GM12878 (cell line): ENCODE measurements at regions not wholly inside any gene's neighbourhood (a gene's known extent, or its start where the extent isn't known, plus 50 kb on each side); places are given as distances from the start of the nearest gene placed in this dataset.

Experiments used
- ATAC-seq: fragments of 200-7000 bp; cut with Tn5 transposase; 3 replicates; pipeline ENCODE4 v1.9.1; 2020; ENCODE audit warnings: mild to moderate bottlenecking, moderate library complexity
- BruUV-seq: library from RNA; stranded (reverse); fragments of 400-500 nt; replicated peaks from 2 replicates; lab custom pipeline; 2021; lab: Mats Ljungman, UMichigan
- CTCF ChIA-PET: fragments of 300-600 bp; sonication (Branson Sonifier 250); formaldehyde crosslinking; extraction: SDS; loops from one replicate; lab custom pipeline; 2021; ENCODE audit warnings: inconsistent platforms; lab: Yijun Ruan, JAX
- POLR2A ChIA-PET: fragments of 350-600 bp; formaldehyde crosslinking; extraction: SDS; loops from one replicate; lab custom pipeline; 2021; ENCODE audit warnings: inconsistent platforms; lab: Charles Lee
- RAD21 ChIA-PET: fragments of 300-600 bp; sonication (Branson Sonifier 250); formaldehyde crosslinking; loops from one replicate; lab custom pipeline; 2023; ENCODE audit warnings: antibody characterized with exemption; ENCODE audit not compliant: unreplicated experiment; lab: Charles Lee
- SMC1A ChIA-PET: fragments of 300-600 bp; sonication (Branson Sonifier 250); formaldehyde crosslinking; loops from one replicate; lab custom pipeline; 2023; ENCODE audit not compliant: unreplicated experiment, uncharacterized antibody; lab: Charles Lee
- DNase-seq: peaks from one replicate; pipeline ENCODE4 v3.0.0-alpha.2; 2011; ENCODE audit warnings: low read depth, low spot score
- FAIRE-seq: peaks from 3 replicates; lab custom pipeline; 2011; peaks lifted over from hg19 to GRCh38; lab: Jason Lieb, UNC
- H2AFZ ChIP-seq: 2 replicates; pipeline ENCODE4 v1.6.0; 2011; ENCODE audit warnings: low read depth, low read length, control low read depth; ENCODE audit not compliant: control insufficient read depth
- H3K27ac ChIP-seq: 2 replicates; pipeline ENCODE4 v1.5.1; 2011; ENCODE audit warnings: control low read depth; ENCODE audit not compliant: control insufficient read depth, insufficient read depth
- H3K27me3 ChIP-seq, 2 experiments: replicated peaks in 1 of 2; 2 replicates each; pipeline versions ENCODE4 v1.6.0 to v1.6.1; 2011; ENCODE audit warnings: low read length in 1 of 2; ENCODE audit not compliant: control insufficient read depth in 2 of 2, insufficient read depth in 2 of 2
- H3K36me3 ChIP-seq, 2 experiments: 2 replicates each; pipeline ENCODE4 v1.5.1; 2011; ENCODE audit warnings: low read length in 1 of 2; ENCODE audit not compliant: control insufficient read depth in 2 of 2, insufficient read depth in 2 of 2
- H3K4me1 ChIP-seq: 2 replicates; pipeline ENCODE4 v1.6.1; 2011; ENCODE audit warnings: mild to moderate bottlenecking, low read length, moderate library complexity, mixed read lengths; ENCODE audit not compliant: control insufficient read depth, insufficient read depth
- H3K4me2 ChIP-seq: 2 replicates; pipeline ENCODE4 v1.6.0; 2011; ENCODE audit warnings: control low read depth; ENCODE audit not compliant: control insufficient read depth, insufficient read depth
- H3K4me3 ChIP-seq: fragments of 200-600 bp; sonication (generic); 2 replicates; pipeline ENCODE4 v1.5.1; 2016
- H3K79me2 ChIP-seq: 2 replicates; pipeline ENCODE4 v1.6.0; 2011; ENCODE audit warnings: low read length; ENCODE audit not compliant: control insufficient read depth, insufficient read depth
- H3K9ac ChIP-seq: 2 replicates; pipeline ENCODE4 v1.8.0; 2011; ENCODE audit warnings: low read length, control low read depth, mixed read lengths; ENCODE audit not compliant: control insufficient read depth, insufficient read depth
- H3K9me3 ChIP-seq: replicated peaks from 3 replicates; pipeline ENCODE4 v1.5.1; 2011; ENCODE audit warnings: mild to moderate bottlenecking, low read length; ENCODE audit not compliant: control insufficient read depth, insufficient read depth
- H4K20me1 ChIP-seq: 2 replicates; pipeline ENCODE4 v1.6.0; 2011; ENCODE audit not compliant: control insufficient read depth, insufficient read depth
- CBX3 ChIP-seq: fragments of 200-600 bp; sonication (generic); IDR thresholded peaks from 2 replicates; pipeline ENCODE4 v1.6.1; 2016; ENCODE audit warnings: low read depth, borderline replicate concordance
- CREB1 ChIP-seq: IDR thresholded peaks from 2 replicates; pipeline ENCODE4 v1.6.1; 2012; ENCODE audit warnings: low read depth, mild to moderate bottlenecking, inconsistent platforms
- CREM ChIP-seq: IDR thresholded peaks from 2 replicates; pipeline ENCODE4 v1.6.1; 2014; ENCODE audit warnings: antibody characterized with exemption, low read depth
- EP300 ChIP-seq, 2 experiments: fragments of 150-350 bp in 1 of 2; IDR thresholded peaks; 2 replicates each; pipeline ENCODE4 v1.6.1; 2011 to 2012; ENCODE audit warnings: low read depth in 2 of 2, low read length in 2 of 2, borderline replicate concordance in 1 of 2, improper control_type of control experiment in 1 of 2, inconsistent platforms in 1 of 2; ENCODE audit not compliant: control insufficient read depth in 1 of 2
- EZH2 ChIP-seq: IDR thresholded peaks from 2 replicates; pipeline ENCODE4 v1.6.1; 2012; ENCODE audit warnings: low read depth, mild to moderate bottlenecking, control low read depth, inconsistent platforms, low read length, borderline replicate concordance; ENCODE audit not compliant: control insufficient read depth
- GATAD2B ChIP-seq: fragments of 450-650 bp; conservative IDR thresholded peaks from 2 replicates; pipeline ENCODE4 v1.6.1; 2017; ENCODE audit warnings: low read depth, mild to moderate bottlenecking, moderate library complexity
- HDAC6 ChIP-seq: fragments of 200-600 bp; sonication (generic); IDR thresholded peaks from one replicate; pipeline ENCODE4 v1.8.0; 2017; ENCODE audit warnings: antibody characterized with exemption; ENCODE audit not compliant: unreplicated experiment
- IKZF1 ChIP-seq: fragments of 450-650 bp; conservative IDR thresholded peaks from 2 replicates; pipeline ENCODE4 v1.6.1; 2017; ENCODE audit warnings: antibody characterized with exemption, mild to moderate bottlenecking
- LARP7 ChIP-seq: fragments of 450-650 bp; IDR thresholded peaks from 2 replicates; pipeline ENCODE4 v1.6.1; 2017; ENCODE audit warnings: mild to moderate bottlenecking
- MTA3 ChIP-seq: IDR thresholded peaks from 2 replicates; pipeline ENCODE4 v1.6.1; 2012; ENCODE audit warnings: low read length, inconsistent platforms, borderline replicate concordance
- MXI1 ChIP-seq: fragments of 150-350 bp; IDR thresholded peaks from 2 replicates; pipeline ENCODE4 v1.6.1; 2011; ENCODE audit warnings: low read depth, mild to moderate bottlenecking, inconsistent platforms, low read length, improper control_type of control experiment
- MYB ChIP-seq: fragments of 150-350 bp; IDR thresholded peaks from 2 replicates; pipeline ENCODE4 v1.6.1; 2014; ENCODE audit warnings: mild to moderate bottlenecking, low read depth, low read length, borderline replicate concordance
- NFIC ChIP-seq: IDR thresholded peaks from 2 replicates; pipeline ENCODE4 v1.6.1; 2012; ENCODE audit warnings: low read depth, mild to moderate bottlenecking, inconsistent platforms, low read length, moderate library complexity
- NFXL1 ChIP-seq: fragments of 450-650 bp; IDR thresholded peaks from 2 replicates; pipeline ENCODE4 v1.6.1; 2017; ENCODE audit warnings: antibody characterized with exemption, mild to moderate bottlenecking, borderline replicate concordance
- NFYA ChIP-seq: IDR thresholded peaks from 2 replicates; pipeline ENCODE4 v1.6.1; 2011; ENCODE audit warnings: low read depth, mild to moderate bottlenecking, low read length, improper control_type of control experiment, borderline replicate concordance
- TCF7 ChIP-seq: IDR thresholded peaks from 2 replicates; pipeline ENCODE4 v1.6.1; 2014; ENCODE audit warnings: antibody characterized with exemption, borderline replicate concordance
- WGBS: methylation state at CpG from one replicate; pipeline ENCODE4 v1.1.6; 2016; ENCODE audit warnings: low lambda C conversion rate; ENCODE audit not compliant: insufficient replicate concordance, insufficient coverage; ENCODE audit errors: missing lambda C conversion rate; 5-methylcytosine and 5-hydroxymethylcytosine counted together
- in situ Hi-C: fragments of 300-500 bp; cut with MboI; formaldehyde crosslinking; loops from 9 replicates; pipeline ENCODE4 v1.14.3; 2018; ENCODE audit warnings: mixed read lengths
- intact Hi-C: fragments of 100-400 bp; cut with micrococcal nuclease; formaldehyde crosslinking; loops from one replicate; pipeline ENCODE4 v1.14.2; 2022; ENCODE audit not compliant: unreplicated experiment
- TF ChIP-seq, protein P1 (sequence below): fragments of 450-650 bp; IDR thresholded peaks from 2 replicates; pipeline ENCODE4 v1.6.1; 2017; ENCODE audit warnings: borderline replicate concordance
- TF ChIP-seq, protein P2 (sequence below): IDR thresholded peaks from 2 replicates; pipeline ENCODE4 v1.6.1; 2011; ENCODE audit warnings: borderline replicate concordance, low read depth, mild to moderate bottlenecking, moderate library complexity, mixed read lengths, low read length; ENCODE audit not compliant: insufficient read depth; ENCODE audit errors: extremely low read length

DNA sequence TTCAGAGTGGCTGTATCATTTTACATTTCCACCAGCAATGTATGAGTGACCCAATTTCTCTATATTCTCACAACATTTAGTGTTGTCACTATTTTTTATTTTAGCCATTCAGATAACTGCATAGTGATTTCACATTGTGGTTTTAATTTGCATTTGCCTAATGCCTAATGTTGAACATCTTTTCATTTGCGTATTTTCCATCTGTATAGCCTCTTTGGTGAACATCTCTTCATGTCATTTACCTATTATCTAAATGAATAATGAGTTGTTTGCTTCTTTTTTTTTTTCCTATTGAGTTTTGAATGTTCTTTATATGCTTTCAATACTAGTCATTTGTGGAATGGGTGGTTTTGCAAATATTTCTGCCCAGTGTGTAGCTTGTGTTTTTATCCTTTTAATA is 120.9 kb upstream of the CPHXL start:
- POLR2A ChIA-PET, result no interaction called here
- SMC1A ChIA-PET, result no interaction called here
- no peaks in the 10 kb centered on the region for H3K79me2 ChIP-seq

More for the DNA sequence above, 120.9 kb upstream of the CPHXL start:
- Histone ChIP-seq H3K27ac (no peak overlapping the region), H3K4me1 (no peaks in the 10 kb centered on the region), H3K4me2 (no peak overlapping the region), H4K20me1 (no peaks in the 10 kb centered on the region), H3K4me3 (no peak overlapping the region), H3K27me3 (no peaks in the 10 kb centered on the region), H3K9me3 (no peaks in the 10 kb centered on the region), H3K9ac (no peak overlapping the region), H2AFZ (no peak overlapping the region), H3K36me3 (no peaks in the 10 kb centered on the region)
- TF ChIP-seq NFYA (no peak), EZH2 (no peak), EP300 (IDR thresholded peaks at IDR 0.05; ENCODE audit: borderline replicate concordance in 1 of 2, control insufficient read depth in 1 of 2, low read depth in 2 of 2, low read length in 2 of 2) (no peak), MXI1 (no peak), LARP7 (no peak), IKZF1 (no peak), MTA3 (no peak), HDAC6 (no peak), MYB (no peak), NFIC (no peak), GATAD2B (no peak), TCF7 (no peak), CREM (no peak), NFXL1 (no peak), CREB1 (no peak), CBX3 (no peak)
- TF ChIP-seq, protein P1, sequence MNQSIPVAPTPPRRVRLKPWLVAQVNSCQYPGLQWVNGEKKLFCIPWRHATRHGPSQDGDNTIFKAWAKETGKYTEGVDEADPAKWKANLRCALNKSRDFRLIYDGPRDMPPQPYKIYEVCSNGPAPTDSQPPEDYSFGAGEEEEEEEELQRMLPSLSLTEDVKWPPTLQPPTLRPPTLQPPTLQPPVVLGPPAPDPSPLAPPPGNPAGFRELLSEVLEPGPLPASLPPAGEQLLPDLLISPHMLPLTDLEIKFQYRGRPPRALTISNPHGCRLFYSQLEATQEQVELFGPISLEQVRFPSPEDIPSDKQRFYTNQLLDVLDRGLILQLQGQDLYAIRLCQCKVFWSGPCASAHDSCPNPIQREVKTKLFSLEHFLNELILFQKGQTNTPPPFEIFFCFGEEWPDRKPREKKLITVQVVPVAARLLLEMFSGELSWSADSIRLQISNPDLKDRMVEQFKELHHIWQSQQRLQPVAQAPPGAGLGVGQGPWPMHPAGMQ, result no peak
- TF ChIP-seq, protein P2, sequence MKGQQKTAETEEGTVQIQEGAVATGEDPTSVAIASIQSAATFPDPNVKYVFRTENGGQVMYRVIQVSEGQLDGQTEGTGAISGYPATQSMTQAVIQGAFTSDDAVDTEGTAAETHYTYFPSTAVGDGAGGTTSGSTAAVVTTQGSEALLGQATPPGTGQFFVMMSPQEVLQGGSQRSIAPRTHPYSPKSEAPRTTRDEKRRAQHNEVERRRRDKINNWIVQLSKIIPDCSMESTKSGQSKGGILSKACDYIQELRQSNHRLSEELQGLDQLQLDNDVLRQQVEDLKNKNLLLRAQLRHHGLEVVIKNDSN, result no peak
- FAIRE-seq (no peak), DNase-seq (no peak), ATAC-seq (no peak)
- intact Hi-C loops, result no loop called here
- WGBS, result 0% methylated on average over 1 of the region's 1 CpG
- RAD21 ChIA-PET, result no interaction called here
- BruUV-seq, result no TSS peak
- in situ Hi-C loops, result no loop called here
- CTCF ChIA-PET, result interaction anchor here (0.7 kb wide), 1 partner anchor 294 kb away, joined by 3 read pairs; no protein-coding TSS in a partner anchor
